CD4-positive, alpha-beta T cell (primary cell): ENCODE measurements at regions not wholly inside any gene's neighbourhood (a gene's known extent, or its start where the extent isn't known, plus 50 kb on each side); places are given as distances from the start of the nearest gene placed in this dataset.

Source experiments
- ATAC-seq: fragments of 200-7000 bp; cut with Tn5 transposase; one replicate; pipeline ENCODE4 v1.10.0; 2022; ENCODE audit warnings: mild to moderate bottlenecking; ENCODE audit not compliant: poor library complexity
- CTCF ChIA-PET: fragments of 350-600 bp; sonication (Branson Sonifier 250); formaldehyde crosslinking; loops from one replicate; lab custom pipeline; 2021; ENCODE audit warnings: antibody characterized with exemption, inconsistent platforms; lab: Charles Lee
- POLR2A ChIA-PET: fragments of 350-600 bp; sonication (Branson Sonifier 250); formaldehyde crosslinking; loops from one replicate; lab custom pipeline; 2021; ENCODE audit warnings: antibody characterized with exemption, inconsistent platforms; lab: Charles Lee
- DNase-seq, 14 experiments: peaks; one replicate each; pipeline ENCODE4 v3.0.0-alpha.2; 2013 to 2020; ENCODE audit warnings: mixed read lengths in 2 of 14
- H3K27ac ChIP-seq, 2 donors: one replicate each; pipeline versions ENCODE4 v1.5.1 to v1.7.0; 2013; ENCODE audit warnings: low read length in 2 of 2, low read depth in 1 of 2, mild to moderate bottlenecking in 1 of 2
- H3K27me3 ChIP-seq, 2 experiments: 1 replicate in 1 of 2; 2 replicates in 1 of 2; pipeline versions ENCODE4 v1.6.1 to v1.7.0; 2013; ENCODE audit warnings: low read length in 2 of 2, control low read depth in 1 of 2, mild to moderate bottlenecking in 1 of 2, moderate library complexity in 1 of 2; ENCODE audit not compliant: insufficient read depth in 2 of 2, control insufficient read depth in 1 of 2
- H3K36me3 ChIP-seq: one replicate; pipeline ENCODE4 v1.6.1; 2013; ENCODE audit warnings: low read length, control low read depth; ENCODE audit not compliant: insufficient read depth
- H3K4me1 ChIP-seq: one replicate; pipeline ENCODE4 v1.6.1; 2013; ENCODE audit warnings: low read length, control low read depth; ENCODE audit not compliant: insufficient read depth
- H3K4me3 ChIP-seq: one replicate; pipeline ENCODE4 v1.5.1; 2013; ENCODE audit warnings: mild to moderate bottlenecking, low read length, moderate library complexity
- H3K9me3 ChIP-seq, 2 experiments: 1 replicate in 1 of 2; 2 replicates in 1 of 2; pipeline versions ENCODE4 v1.6.1 to v1.7.0; 2013; ENCODE audit warnings: low read length in 2 of 2, mild to moderate bottlenecking in 2 of 2, control low read depth in 1 of 2, moderate library complexity in 1 of 2; ENCODE audit not compliant: control insufficient read depth in 1 of 2, insufficient read depth in 1 of 2
- H3K27ac Mint-ChIP-seq: one replicate; pipeline ENCODE4 v1.8.0; 2020; ENCODE audit warnings: mixed read lengths
- H3K27me3 Mint-ChIP-seq: one replicate; pipeline ENCODE4 v1.8.0; 2021; ENCODE audit warnings: mixed read lengths
- H3K36me3 Mint-ChIP-seq: one replicate; pipeline ENCODE4 v1.8.0; 2021; ENCODE audit warnings: low read depth, mixed read lengths
- H3K4me1 Mint-ChIP-seq: one replicate; pipeline ENCODE4 v1.8.0; 2021; ENCODE audit warnings: low read depth, mixed read lengths
- H3K4me3 Mint-ChIP-seq: one replicate; pipeline ENCODE4 v1.8.0; 2020; ENCODE audit warnings: mild to moderate bottlenecking, mixed read lengths
- H3K9me3 Mint-ChIP-seq: one replicate; pipeline ENCODE4 v1.8.0; 2020; ENCODE audit warnings: mixed read lengths
- CTCF ChIP-seq: fragments of 200-600 bp; IDR thresholded peaks from one replicate; pipeline ENCODE4 v1.8.0; 2022; ENCODE audit warnings: antibody characterized with exemption, mild to moderate bottlenecking
- intact Hi-C, 2 experiments: fragments of 100-400 bp; cut with DNase I in 1 of 2; cut with micrococcal nuclease in 1 of 2; formaldehyde crosslinking; loops; one replicate each; pipeline versions ENCODE4 v1.15.1 to v1.9.0; 2023 to 2025; cut with DNase I, micrococcal nuclease

- DNase-seq (no peak), ATAC-seq (no peak)
- H3K9me3 ChIP-seq = peaks cover 0 to 5% of the 10 kb centered on the region in 2 experiments
- H3K4me3 ChIP-seq = no peak overlapping the region
- Mint-ChIP-seq H3K9me3 (peaks cover 2% of the 10 kb centered on the region), H3K4me3 (no peak overlapping the region), H3K36me3 (no peaks in the 10 kb centered on the region), H3K27ac (no peak overlapping the region), H3K4me1 (no peaks in the 10 kb centered on the region), H3K27me3 (no peaks in the 10 kb centered on the region)
- no peaks in the 10 kb centered on the region for H3K27me3 ChIP-seq
- H3K4me1 ChIP-seq = no peaks in the 10 kb centered on the region
- H3K27ac ChIP-seq = no peak overlapping the region
- TF ChIP-seq CTCF = no peak
- H3K36me3 ChIP-seq = no peaks in the 10 kb centered on the region
- POLR2A ChIA-PET = no interaction called here
- intact Hi-C loops = no loop called here
- CTCF ChIA-PET = interaction anchor here (0.7 kb wide), 1 partner anchor 35 kb away, joined by 3 read pairs; no protein-coding TSS in a partner anchor
Measured at GRCh38 chrX:9227276-9227675, 193.3 kb upstream of the FAM9B start.

GRCh38 chrX:9231491-9231890, 197.6 kb upstream of the FAM9B start:
- intact Hi-C loops = no loop called here
- DNase-seq (no peak), ATAC-seq (no peak)
- Mint-ChIP-seq H3K27ac (no peak overlapping the region), H3K36me3 (no peaks in the 10 kb centered on the region), H3K27me3 (no peaks in the 10 kb centered on the region), H3K4me1 (no peaks in the 10 kb centered on the region), H3K4me3 (no peak overlapping the region), H3K9me3 (no peaks in the 10 kb centered on the region)
- H3K36me3 ChIP-seq = no peaks in the 10 kb centered on the region
- ChIA-PET CTCF (no interaction called here), POLR2A (no interaction called here)
- H3K27me3 ChIP-seq = no peaks in the 10 kb centered on the region
- H3K27ac ChIP-seq = no peak overlapping the region
- H3K9me3 ChIP-seq = no peaks in the 10 kb centered on the region
- no peak overlapping the region for H3K4me3 ChIP-seq
- no peaks in the 10 kb centered on the region for H3K4me1 ChIP-seq
- no peak for TF ChIP-seq CTCF

GRCh38 chrX:9233141-9233540, 199.2 kb upstream of the FAM9B start:
- intact Hi-C loops = no loop called here
- POLR2A ChIA-PET = no interaction called here
- H3K4me1 Mint-ChIP-seq = no peaks in the 10 kb centered on the region

More at GRCh38 chrX:9233141-9233540, 199.2 kb upstream of the FAM9B start:
- DNase-seq (no peak), ATAC-seq (no peak)
- CTCF ChIA-PET = no interaction called here
- Mint-ChIP-seq H3K27me3 (no peaks in the 10 kb centered on the region), H3K9me3 (no peaks in the 10 kb centered on the region), H3K4me3 (no peak overlapping the region), H3K36me3 (no peaks in the 10 kb centered on the region), H3K27ac (no peak overlapping the region)
- no peaks in the 10 kb centered on the region for H3K4me1 ChIP-seq
- H3K36me3 ChIP-seq = no peaks in the 10 kb centered on the region
- H3K27me3 ChIP-seq = no peaks in the 10 kb centered on the region
- H3K4me3 ChIP-seq = no peak overlapping the region
- no peak overlapping the region for H3K27ac ChIP-seq
- H3K9me3 ChIP-seq = no peaks in the 10 kb centered on the region
- TF ChIP-seq CTCF = no peak
